PC-9 (cell line): ENCODE measurements at regions not wholly inside any gene's neighbourhood (a gene's known extent, or its start where the extent isn't known, plus 50 kb on each side); places are given as distances from the start of the nearest gene placed in this dataset.

Source experiments
- BruUV-seq: library from RNA; stranded (reverse); fragments of 400-500 nt; replicated peaks from 2 replicates; lab custom pipeline; 2021; lab: Mats Ljungman, UMichigan
- CTCF ChIA-PET: fragments of 300-600 bp; sonication (Branson Sonifier 250); formaldehyde crosslinking; loops from one replicate; lab custom pipeline; 2022; ENCODE audit warnings: antibody characterized with exemption; lab: Charles Lee
- POLR2A ChIA-PET: fragments of 300-600 bp; sonication (Branson Sonifier 250); formaldehyde crosslinking; loops from one replicate; lab custom pipeline; 2022; ENCODE audit warnings: antibody characterized with exemption; ENCODE audit not compliant: unreplicated experiment; lab: Charles Lee
- DNase-seq, 2 experiments: peaks; one replicate each; pipeline versions ENCODE4 v3.0.0 to v3.0.0-alpha.2; 2015 to 2022; ENCODE audit warnings: mixed read lengths in 1 of 2
- H2AFZ ChIP-seq: fragments of 200-600 bp; sonication (generic); 2 replicates; pipeline ENCODE4 v1.8.1; 2017; ENCODE audit warnings: antibody characterized with exemption
- H3F3A ChIP-seq: fragments of 200-600 bp; sonication (generic); 2 replicates; pipeline ENCODE4 v1.8.1; 2017; ENCODE audit warnings: antibody characterized with exemption, mild to moderate bottlenecking, low read depth; ENCODE audit not compliant: insufficient read depth
- H3K27ac ChIP-seq: fragments of 200-600 bp; sonication (generic); 2 replicates; pipeline ENCODE4 v1.6.1; 2016; ENCODE audit warnings: mixed run types
- H3K27me3 ChIP-seq: fragments of 200-600 bp; sonication (generic); 2 replicates; pipeline ENCODE4 v1.6.1; 2016; ENCODE audit warnings: low read depth, mixed run types; ENCODE audit not compliant: insufficient read depth
- H3K36me3 ChIP-seq: fragments of 200-600 bp; sonication (generic); 2 replicates; pipeline ENCODE4 v1.6.1; 2016; ENCODE audit warnings: low read depth, mixed run types
- H3K4me1 ChIP-seq: fragments of 200-600 bp; sonication (generic); replicated peaks from 2 replicates; pipeline ENCODE4 v1.6.1; 2016; ENCODE audit warnings: mixed run types; ENCODE audit not compliant: insufficient read depth
- H3K4me2 ChIP-seq: fragments of 200-600 bp; sonication (generic); 2 replicates; pipeline ENCODE4 v1.6.1; 2017; ENCODE audit warnings: mixed run types
- H3K4me3 ChIP-seq: fragments of 200-600 bp; sonication (generic); 2 replicates; pipeline ENCODE4 v1.6.1; 2016; ENCODE audit warnings: mixed run types
- H3K79me2 ChIP-seq: fragments of 200-600 bp; sonication (generic); 2 replicates; pipeline ENCODE4 v1.6.1; 2017; ENCODE audit warnings: low read depth, mixed run types
- H3K9me2 ChIP-seq: fragments of 200-600 bp; sonication (generic); 2 replicates; pipeline ENCODE4 v1.8.1; 2017; ENCODE audit warnings: mild to moderate bottlenecking; ENCODE audit not compliant: insufficient read depth
- H3K9me3 ChIP-seq: fragments of 200-600 bp; sonication (generic); 2 replicates; pipeline ENCODE4 v1.8.1; 2016; ENCODE audit warnings: low read depth; ENCODE audit not compliant: insufficient read depth
- H4K20me1 ChIP-seq: fragments of 200-600 bp; sonication (generic); 2 replicates; pipeline ENCODE4 v1.8.1; 2017; ENCODE audit not compliant: insufficient read depth
- EZH2 ChIP-seq: fragments of 200-600 bp; sonication (generic); IDR thresholded peaks from 2 replicates; pipeline ENCODE4 v1.8.0; 2017; ENCODE audit warnings: antibody characterized with exemption, low read depth
- intact Hi-C: fragments of 100-400 bp; cut with micrococcal nuclease; formaldehyde crosslinking; loops from one replicate; pipeline ENCODE4 v1.10.0; 2022; ENCODE audit not compliant: unreplicated experiment
- TF ChIP-seq, protein P1 (sequence below): fragments of 200-600 bp; sonication (generic); conservative IDR thresholded peaks from 2 replicates; pipeline ENCODE4 v1.6.1; 2017; ENCODE audit warnings: mixed run types, antibody characterized with exemption, mild to moderate bottlenecking, moderate library complexity

DNA sequence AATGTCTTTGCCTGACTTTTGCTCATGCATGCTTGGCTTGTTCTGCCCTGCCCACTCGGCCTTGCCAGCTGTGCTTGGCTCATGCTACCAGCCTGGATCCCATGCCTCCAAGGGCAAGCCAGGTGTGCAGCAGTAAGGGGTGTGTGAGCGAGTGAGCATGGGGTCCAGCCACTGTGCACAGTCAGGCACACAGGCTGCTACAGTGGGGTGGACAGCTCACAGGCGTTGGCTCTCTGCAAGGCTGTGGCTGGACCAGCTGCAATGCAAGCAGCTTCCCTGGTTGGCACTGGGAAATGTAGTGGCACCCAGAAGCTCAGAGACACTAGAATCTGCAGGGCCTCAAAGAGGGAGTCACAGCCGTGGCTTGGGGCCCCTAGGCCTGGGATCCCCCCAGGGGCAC is 529.7 kb downstream of the DSC3 start:
- Histone ChIP-seq H3K36me3 (no peaks in the 10 kb centered on the region), H3K27me3 (no peaks in the 10 kb centered on the region), H4K20me1 (no peaks in the 10 kb centered on the region), H3K79me2 (no peaks in the 10 kb centered on the region), H3K9me2 (no peaks in the 10 kb centered on the region), H3F3A (no peaks in the 10 kb centered on the region), H3K27ac (no peak overlapping the region), H3K4me1 (no peaks in the 10 kb centered on the region), H3K9me3 (no peaks in the 10 kb centered on the region), H3K4me2 (no peak overlapping the region), H3K4me3 (no peak overlapping the region), H2AFZ (no peak overlapping the region)
- no TSS peak for BruUV-seq
- intact Hi-C loops: no loop called here
- ChIA-PET CTCF (no interaction called here), POLR2A (no interaction called here)
- DNase-seq: no peak
- TF ChIP-seq, protein P1, sequence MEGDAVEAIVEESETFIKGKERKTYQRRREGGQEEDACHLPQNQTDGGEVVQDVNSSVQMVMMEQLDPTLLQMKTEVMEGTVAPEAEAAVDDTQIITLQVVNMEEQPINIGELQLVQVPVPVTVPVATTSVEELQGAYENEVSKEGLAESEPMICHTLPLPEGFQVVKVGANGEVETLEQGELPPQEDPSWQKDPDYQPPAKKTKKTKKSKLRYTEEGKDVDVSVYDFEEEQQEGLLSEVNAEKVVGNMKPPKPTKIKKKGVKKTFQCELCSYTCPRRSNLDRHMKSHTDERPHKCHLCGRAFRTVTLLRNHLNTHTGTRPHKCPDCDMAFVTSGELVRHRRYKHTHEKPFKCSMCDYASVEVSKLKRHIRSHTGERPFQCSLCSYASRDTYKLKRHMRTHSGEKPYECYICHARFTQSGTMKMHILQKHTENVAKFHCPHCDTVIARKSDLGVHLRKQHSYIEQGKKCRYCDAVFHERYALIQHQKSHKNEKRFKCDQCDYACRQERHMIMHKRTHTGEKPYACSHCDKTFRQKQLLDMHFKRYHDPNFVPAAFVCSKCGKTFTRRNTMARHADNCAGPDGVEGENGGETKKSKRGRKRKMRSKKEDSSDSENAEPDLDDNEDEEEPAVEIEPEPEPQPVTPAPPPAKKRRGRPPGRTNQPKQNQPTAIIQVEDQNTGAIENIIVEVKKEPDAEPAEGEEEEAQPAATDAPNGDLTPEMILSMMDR: no peak
- TF ChIP-seq EZH2: no peak

DNA sequence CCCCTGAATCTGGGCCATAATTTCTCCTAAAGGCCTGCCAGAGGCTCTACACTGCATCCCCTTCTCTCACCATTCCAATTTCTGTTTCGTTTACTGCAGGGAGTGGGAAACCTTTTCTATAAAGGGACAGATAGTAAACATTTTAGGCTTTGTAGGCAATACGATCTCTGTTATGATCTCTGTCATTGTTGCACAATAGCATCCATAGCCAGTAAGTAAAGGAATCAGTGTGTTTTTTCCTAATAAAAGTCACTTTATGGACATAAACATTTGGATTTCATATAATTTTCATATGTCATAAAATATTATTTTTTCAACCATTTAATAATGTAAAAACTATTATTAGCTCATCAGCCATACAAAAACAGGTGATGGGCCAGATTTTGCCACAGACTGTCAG is 531.7 kb downstream of the DSC3 start:
- Histone ChIP-seq H3K79me2 (no peaks in the 10 kb centered on the region), H4K20me1 (no peaks in the 10 kb centered on the region), H2AFZ (no peak overlapping the region), H3K36me3 (no peaks in the 10 kb centered on the region), H3K9me2 (no peaks in the 10 kb centered on the region), H3K4me1 (no peaks in the 10 kb centered on the region), H3K9me3 (no peaks in the 10 kb centered on the region), H3K27ac (no peak overlapping the region), H3K4me3 (no peak overlapping the region), H3F3A (no peaks in the 10 kb centered on the region), H3K27me3 (no peaks in the 10 kb centered on the region), H3K4me2 (no peak overlapping the region)
- BruUV-seq: no TSS peak
- ChIA-PET CTCF (no interaction called here), POLR2A (no interaction called here)
- no peak for TF ChIP-seq EZH2
- TF ChIP-seq, protein P1: no peak
- intact Hi-C loops: no loop called here
- DNase-seq: no peak

DNA sequence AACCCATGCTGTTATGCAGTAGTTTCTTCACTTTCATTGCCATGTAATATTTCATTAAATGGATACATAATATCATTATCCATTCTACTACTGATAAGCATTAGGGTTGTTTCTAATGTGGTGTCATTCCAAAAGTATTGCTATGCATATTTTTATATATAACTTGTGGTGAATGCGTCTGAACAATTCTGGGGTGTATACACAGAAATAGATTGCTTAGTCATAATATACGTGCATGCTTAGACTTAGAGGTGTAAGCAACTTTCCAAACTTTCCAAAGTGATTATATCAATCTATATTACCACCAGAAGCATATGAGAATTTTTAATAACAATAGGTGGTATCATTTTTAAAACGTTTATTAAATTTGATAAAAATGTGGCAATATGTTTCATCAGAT is 540.9 kb downstream of the DSC3 start:
- Histone ChIP-seq H3K9me3 (no peaks in the 10 kb centered on the region), H3F3A (no peaks in the 10 kb centered on the region), H3K79me2 (no peaks in the 10 kb centered on the region), H3K36me3 (no peaks in the 10 kb centered on the region), H3K4me2 (no peak overlapping the region), H3K9me2 (no peaks in the 10 kb centered on the region), H2AFZ (no peak overlapping the region), H3K27me3 (no peaks in the 10 kb centered on the region), H3K27ac (no peak overlapping the region), H3K4me3 (no peak overlapping the region), H4K20me1 (no peaks in the 10 kb centered on the region), H3K4me1 (no peaks in the 10 kb centered on the region)
- no peak for DNase-seq
- intact Hi-C loops: no loop called here
- no TSS peak for BruUV-seq
- ChIA-PET POLR2A (no interaction called here), CTCF (no interaction called here)
- no peak for TF ChIP-seq EZH2
- TF ChIP-seq, protein P1: no peak
